AG09309 (cell line): ENCODE measurements at regions not wholly inside any gene's neighbourhood (a gene's known extent, or its start where the extent isn't known, plus 50 kb on each side); places are given as distances from the start of the nearest gene placed in this dataset.

Source experiments
- DNase-seq: peaks from one replicate; pipeline ENCODE4 v3.0.0-alpha.2; 2010; ENCODE audit warnings: low read depth
- H3K4me3 ChIP-seq: 2 replicates; pipeline ENCODE4 v1.5.1; 2011; ENCODE audit warnings: mild to moderate bottlenecking, low read depth, low read length, moderate library complexity; ENCODE audit not compliant: control insufficient read depth
- TF ChIP-seq, protein P1 (sequence below): IDR thresholded peaks from 2 replicates; pipeline ENCODE4 v1.5.1; 2011; ENCODE audit warnings: mild to moderate bottlenecking, low read depth, low read length, inconsistent platforms; ENCODE audit not compliant: insufficient read depth, control insufficient read depth; ENCODE audit errors: missing control alignments

DNA sequence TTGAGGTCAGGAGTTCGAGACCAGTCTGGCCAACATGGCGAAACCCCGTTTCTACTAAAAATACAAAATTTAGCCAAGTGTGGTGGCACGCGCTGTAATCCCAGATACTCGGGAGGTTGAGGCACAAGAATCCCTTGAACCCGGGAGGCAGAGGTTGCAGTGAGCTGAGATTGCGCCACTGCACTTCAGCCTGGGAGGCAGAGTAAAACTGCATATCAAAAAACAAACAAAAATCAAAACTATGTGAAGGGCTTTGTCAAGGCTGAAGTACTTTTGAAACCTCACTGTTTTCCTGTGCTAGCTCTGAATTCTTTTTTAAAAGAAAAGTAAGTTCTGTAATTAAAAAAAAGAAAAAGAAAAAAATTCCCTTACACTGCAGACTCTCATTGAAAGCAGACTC, 65.1 kb upstream of the KLF4 start:
- no peak overlapping the region for H3K4me3 ChIP-seq
- TF ChIP-seq, protein P1, sequence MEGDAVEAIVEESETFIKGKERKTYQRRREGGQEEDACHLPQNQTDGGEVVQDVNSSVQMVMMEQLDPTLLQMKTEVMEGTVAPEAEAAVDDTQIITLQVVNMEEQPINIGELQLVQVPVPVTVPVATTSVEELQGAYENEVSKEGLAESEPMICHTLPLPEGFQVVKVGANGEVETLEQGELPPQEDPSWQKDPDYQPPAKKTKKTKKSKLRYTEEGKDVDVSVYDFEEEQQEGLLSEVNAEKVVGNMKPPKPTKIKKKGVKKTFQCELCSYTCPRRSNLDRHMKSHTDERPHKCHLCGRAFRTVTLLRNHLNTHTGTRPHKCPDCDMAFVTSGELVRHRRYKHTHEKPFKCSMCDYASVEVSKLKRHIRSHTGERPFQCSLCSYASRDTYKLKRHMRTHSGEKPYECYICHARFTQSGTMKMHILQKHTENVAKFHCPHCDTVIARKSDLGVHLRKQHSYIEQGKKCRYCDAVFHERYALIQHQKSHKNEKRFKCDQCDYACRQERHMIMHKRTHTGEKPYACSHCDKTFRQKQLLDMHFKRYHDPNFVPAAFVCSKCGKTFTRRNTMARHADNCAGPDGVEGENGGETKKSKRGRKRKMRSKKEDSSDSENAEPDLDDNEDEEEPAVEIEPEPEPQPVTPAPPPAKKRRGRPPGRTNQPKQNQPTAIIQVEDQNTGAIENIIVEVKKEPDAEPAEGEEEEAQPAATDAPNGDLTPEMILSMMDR = no peak
- DNase-seq = no peak

DNA sequence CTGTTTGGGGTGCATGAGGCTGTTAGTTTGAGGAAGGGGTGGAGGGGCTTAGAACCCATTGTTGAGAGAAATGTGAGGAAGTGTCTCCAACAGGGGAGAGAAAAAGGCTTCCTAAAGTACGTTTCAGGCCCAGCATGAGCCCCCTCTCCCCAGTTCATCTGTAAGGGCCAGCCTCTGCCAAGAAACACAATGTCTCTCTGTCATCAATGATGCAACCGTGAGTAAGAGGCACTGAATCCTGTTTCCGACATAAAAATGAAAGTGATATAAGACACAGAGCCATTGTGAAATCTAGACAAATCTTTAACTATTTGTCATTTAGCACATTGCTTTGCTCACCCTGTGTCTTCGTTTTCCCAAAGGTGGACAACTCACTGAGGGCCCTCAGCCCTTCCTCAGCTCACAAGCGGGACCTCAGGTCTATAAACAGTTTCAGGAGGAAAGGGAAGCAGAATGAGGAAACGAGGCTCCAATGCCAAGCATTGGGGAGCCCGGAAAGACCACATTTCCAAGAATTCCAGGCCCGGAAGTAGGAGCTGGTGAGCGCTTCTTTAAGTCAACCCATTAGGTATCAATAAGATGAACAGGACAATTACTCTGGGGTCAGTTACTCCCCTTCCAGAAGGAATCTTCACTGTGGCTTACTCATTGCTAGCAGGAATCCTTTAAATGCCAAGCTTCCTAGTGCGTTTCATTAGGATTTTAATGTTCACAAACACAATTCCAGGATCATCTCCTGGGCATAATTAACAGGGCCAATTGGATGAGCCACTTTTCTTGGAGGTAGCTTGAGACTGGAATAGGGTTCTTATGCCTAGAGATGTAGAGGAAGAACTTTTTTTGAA, 59.0 kb upstream of the KLF4 start:
- peak; percentile 92 for DNase-seq
- TF ChIP-seq, protein P1 = no peak
- no peak overlapping the region for H3K4me3 ChIP-seq

DNA sequence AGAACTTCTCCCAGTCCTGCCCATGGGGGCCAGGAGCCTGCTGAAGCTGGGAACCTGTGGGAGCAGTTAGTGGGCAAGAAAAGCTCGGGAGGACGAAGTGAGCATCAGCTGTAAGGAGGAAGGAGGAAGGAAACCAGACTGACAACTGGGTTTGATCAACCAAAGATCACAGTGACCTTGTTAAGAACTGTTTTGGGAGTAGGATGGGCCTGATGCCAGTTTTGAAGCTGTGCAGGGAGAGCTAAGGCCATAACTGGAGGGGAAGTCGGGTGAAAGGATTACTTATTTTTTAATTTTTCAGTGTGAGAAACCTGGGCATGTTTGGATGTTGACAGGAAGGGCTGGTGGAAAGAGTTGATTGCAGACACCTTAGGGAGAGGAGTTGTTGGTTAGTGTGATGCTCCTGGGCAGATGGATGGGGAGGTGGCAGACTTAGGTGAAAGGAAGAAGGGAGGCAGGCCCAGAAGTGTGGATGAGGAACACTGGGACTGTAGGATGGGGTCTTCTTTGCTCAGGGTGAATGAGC, 58.3 kb upstream of the KLF4 start:
- no peak for DNase-seq
- no peak overlapping the region for H3K4me3 ChIP-seq
- TF ChIP-seq, protein P1 = no peak

DNA sequence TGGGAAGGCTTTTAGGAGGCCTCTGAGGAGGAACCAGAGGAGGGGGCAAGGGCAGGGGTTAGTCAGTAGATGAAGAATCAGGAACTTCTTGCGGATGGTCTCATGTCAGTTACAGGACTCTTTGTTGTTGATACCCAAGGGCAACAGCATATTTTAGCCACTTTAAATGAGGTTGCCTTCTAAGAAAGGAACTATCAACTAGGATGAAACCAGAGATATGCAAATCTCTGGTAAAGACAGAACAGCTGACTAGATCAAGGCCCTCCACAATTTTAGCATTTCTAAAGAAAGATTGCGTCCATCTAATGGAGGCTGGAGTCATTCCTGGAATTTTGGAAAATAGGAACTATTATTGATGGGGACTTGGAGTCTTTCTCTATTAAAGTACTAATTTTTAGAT, 57.7 kb upstream of the KLF4 start:
- TF ChIP-seq, protein P1 = no peak
- no peak overlapping the region for H3K4me3 ChIP-seq
- DNase-seq = no peak

DNA sequence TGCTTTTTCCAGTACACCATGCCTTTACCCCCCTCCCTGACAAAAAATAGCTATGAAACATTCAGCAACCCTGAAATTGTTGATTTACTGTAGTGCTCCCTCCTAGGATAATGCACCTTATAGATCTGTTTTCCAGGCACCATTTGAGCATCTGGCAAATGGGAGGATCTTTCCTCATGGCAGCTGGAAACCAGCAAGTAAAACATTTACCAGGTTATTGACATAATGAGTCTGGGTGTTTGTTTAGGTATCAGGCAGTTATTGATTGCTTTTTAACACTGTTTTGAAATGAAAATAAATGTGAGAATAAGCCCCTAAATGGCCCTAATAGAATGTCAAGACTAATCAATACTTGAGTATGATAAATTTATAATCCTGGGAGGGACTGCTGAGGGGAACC, 57.3 kb upstream of the KLF4 start:
- DNase-seq = no peak
- no peak overlapping the region for H3K4me3 ChIP-seq
- TF ChIP-seq, protein P1 = no peak

DNA sequence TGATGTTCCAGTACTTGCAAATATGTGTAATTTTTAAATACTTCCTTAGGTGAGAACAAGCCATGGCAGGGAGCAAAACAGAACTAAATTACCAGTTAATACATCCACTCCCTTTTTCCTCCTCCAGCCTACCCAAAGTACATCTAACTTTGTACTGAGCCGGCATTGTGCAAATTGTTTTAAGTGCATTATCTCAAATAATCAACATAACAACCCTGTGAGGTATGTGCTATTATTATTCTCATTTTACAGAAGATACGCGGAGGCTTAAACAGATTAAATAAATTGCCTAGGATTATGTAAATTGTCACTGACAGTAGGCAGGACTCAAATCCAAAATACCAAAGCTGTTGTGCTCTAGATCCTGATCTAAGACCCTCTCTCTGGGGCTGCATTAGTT, 55.5 kb upstream of the KLF4 start:
- no peak for DNase-seq
- TF ChIP-seq, protein P1 = no peak
- no peak overlapping the region for H3K4me3 ChIP-seq
